ENCODE measurements at regions not wholly inside any gene's neighbourhood (a gene's known extent, or its start where the extent isn't known, plus 50 kb on each side); places are given as distances from the start of the nearest gene placed in this dataset.

- intact Hi-C loops (cut with DNase I; ENCODE audit: low total_unique reads) = no loop called here
- no peak for DNase-seq
- no peaks in the 10 kb centered on the region for H3K9me3 ChIP-seq
- no peaks in the 10 kb centered on the region for H3K36me3 ChIP-seq
- H3K4me3 ChIP-seq = no peak overlapping the region
- in situ Hi-C loops (cut with MboI; ENCODE audit: low pct_ligation_motif_present in 1 of 4, low pct_unique_long_range_greater_than_20kb in 1 of 4, low sequenced_read_pairs in 3 of 4) = no loop called here
- H3K27ac ChIP-seq = no peak overlapping the region
- H3K27me3 ChIP-seq = no peaks in the 10 kb centered on the region
- H3K4me1 ChIP-seq = no peaks in the 10 kb centered on the region
- no peak for TF ChIP-seq POLR2AphosphoS5 (IDR thresholded peaks at IDR 0.05)
- no peak for TF ChIP-seq POLR2A (IDR thresholded peaks at IDR 0.05)
- 70 to 73% methylated on average over 2 to 3 of the region's 3 CpGs for WGBS, 2 donors (ENCODE audit: low coverage in 1 of 2)
These were observed 73.6 kb downstream of the CYLC2 start for GRCh38 chr9:103068753-103069152.

- in situ Hi-C loops (cut with MboI; ENCODE audit: low pct_ligation_motif_present in 1 of 4, low pct_unique_long_range_greater_than_20kb in 1 of 4, low sequenced_read_pairs in 3 of 4) (no loop called here), intact Hi-C loops (cut with DNase I; ENCODE audit: low total_unique reads) (no loop called here)
- Histone ChIP-seq H3K4me1 (no peaks in the 10 kb centered on the region), H3K36me3 (no peaks in the 10 kb centered on the region), H3K27me3 (no peaks in the 10 kb centered on the region), H3K27ac (no peak overlapping the region), H3K9me3 (no peaks in the 10 kb centered on the region), H3K4me3 (no peak overlapping the region)
- 25 to 36% methylated on average over 1 of the region's 1 CpG for WGBS, 2 donors (ENCODE audit: low coverage in 1 of 2)
- TF ChIP-seq CTCF (IDR thresholded peaks at IDR 0.05) = no peak
- no peak for TF ChIP-seq EP300 (IDR thresholded peaks at IDR 0.05; ENCODE audit: low read depth)
- TF ChIP-seq POLR2A (IDR thresholded peaks at IDR 0.05) = no peak
- no peak for TF ChIP-seq POLR2AphosphoS5 (IDR thresholded peaks at IDR 0.05)
- no peak for DNase-seq
These were observed 83.4 kb downstream of the CYLC2 start for GRCh38 chr9:103078581-103078980.

GRCh38 chr9:103082494-103082893, 87.4 kb downstream of the CYLC2 start:
- Histone ChIP-seq H3K4me3 (no peak overlapping the region), H3K4me1 (no peaks in the 10 kb centered on the region), H3K36me3 (no peaks in the 10 kb centered on the region), H3K9me3 (no peaks in the 10 kb centered on the region), H3K27me3 (no peaks in the 10 kb centered on the region), H3K27ac (no peak overlapping the region)
- no peak for DNase-seq
- TF ChIP-seq POLR2A (IDR thresholded peaks at IDR 0.05) (no peak), EP300 (IDR thresholded peaks at IDR 0.05; ENCODE audit: low read depth) (no peak), POLR2AphosphoS5 (IDR thresholded peaks at IDR 0.05) (no peak), CTCF (IDR thresholded peaks at IDR 0.05) (no peak)
- in situ Hi-C loops (cut with MboI; ENCODE audit: low pct_ligation_motif_present in 1 of 4, low pct_unique_long_range_greater_than_20kb in 1 of 4, low sequenced_read_pairs in 3 of 4) = no loop called here
- intact Hi-C loops (cut with DNase I; ENCODE audit: low total_unique reads) = no loop called here
- 25 to 54% methylated on average over 1 of the region's 1 CpG for WGBS, 2 donors (ENCODE audit: low coverage in 1 of 2)

- TF ChIP-seq POLR2AphosphoS5 (IDR thresholded peaks at IDR 0.05) = no peak
- TF ChIP-seq POLR2A (IDR thresholded peaks at IDR 0.05) = no peak
- no peak for TF ChIP-seq EP300 (IDR thresholded peaks at IDR 0.05; ENCODE audit: low read depth)
- no peak for TF ChIP-seq CTCF (IDR thresholded peaks at IDR 0.05)
These were observed 94.2 kb downstream of the CYLC2 start for GRCh38 chr9:103089357-103089756.

GRCh38 chr9:103104101-103104500, 109.0 kb downstream of the CYLC2 start:
- H3K27me3 ChIP-seq = no peaks in the 10 kb centered on the region
- WGBS, 2 donors (ENCODE audit: low coverage in 1 of 2) = 87% methylated on average over 9 of the region's 9 CpGs; no CpG with 5 or more reads in 1 of the 2 donors
- no peaks in the 10 kb centered on the region for H3K4me1 ChIP-seq
- no peak overlapping the region for H3K27ac ChIP-seq
- H3K4me3 ChIP-seq = no peak overlapping the region
- no peaks in the 10 kb centered on the region for H3K36me3 ChIP-seq
- DNase-seq = no peak
- TF ChIP-seq POLR2AphosphoS5 (IDR thresholded peaks at IDR 0.05) (no peak), CTCF (IDR thresholded peaks at IDR 0.05) (no peak), EP300 (IDR thresholded peaks at IDR 0.05; ENCODE audit: low read depth) (no peak), POLR2A (IDR thresholded peaks at IDR 0.05) (no peak)
- intact Hi-C loops (cut with DNase I; ENCODE audit: low total_unique reads) (no loop called here), in situ Hi-C loops (cut with MboI; ENCODE audit: low pct_ligation_motif_present in 1 of 4, low pct_unique_long_range_greater_than_20kb in 1 of 4, low sequenced_read_pairs in 3 of 4) (no loop called here)
- no peaks in the 10 kb centered on the region for H3K9me3 ChIP-seq

More at GRCh38 chr9:103089357-103089756, 94.2 kb downstream of the CYLC2 start:
- Histone ChIP-seq H3K4me3 (no peak overlapping the region), H3K4me1 (no peaks in the 10 kb centered on the region), H3K9me3 (no peaks in the 10 kb centered on the region), H3K27ac (no peak overlapping the region), H3K36me3 (no peaks in the 10 kb centered on the region), H3K27me3 (no peaks in the 10 kb centered on the region)
- DNase-seq = no peak
- intact Hi-C loops (cut with DNase I; ENCODE audit: low total_unique reads) = no loop called here
- in situ Hi-C loops (cut with MboI; ENCODE audit: low pct_ligation_motif_present in 1 of 4, low pct_unique_long_range_greater_than_20kb in 1 of 4, low sequenced_read_pairs in 3 of 4) = no loop called here
- 95 to 96% methylated on average over 1 of the region's 1 CpG for WGBS, 2 donors (ENCODE audit: low coverage in 1 of 2)

Measured in transverse colon (tissue), 4 donors.